Vagina (tissue), 2 donors: ENCODE measurements at regions not wholly inside any gene's neighbourhood (a gene's known extent, or its start where the extent isn't known, plus 50 kb on each side); places are given as distances from the start of the nearest gene placed in this dataset.

ENCODE experiments used
- CTCF ChIP-seq, 3 experiments: fragments of 450-650 bp in 2 of 3; fragments of 200-600 bp in 1 of 3; sonication (generic) in 1 of 3; IDR thresholded peaks; one replicate each; pipeline ENCODE4 v1.5.1; 2017 to 2019; ENCODE audit warnings: antibody characterized with exemption in 3 of 3, mild to moderate bottlenecking in 2 of 3, moderate library complexity in 2 of 3
- POLR2AphosphoS5 ChIP-seq, 2 donors: sonication (generic); formaldehyde crosslinking; IDR thresholded peaks; one replicate each; pipeline ENCODE4 v1.9.0; 2017; ENCODE audit warnings: antibody characterized with exemption in 2 of 2, mild to moderate bottlenecking in 2 of 2, low read depth in 1 of 2; ENCODE audit not compliant: insufficient read depth in 1 of 2

- no peak for TF ChIP-seq CTCF (IDR thresholded peaks at IDR 0.05)
- no peak for TF ChIP-seq POLR2AphosphoS5 (IDR thresholded peaks at IDR 0.05; ENCODE audit: insufficient read depth in 1 of 2, low read depth in 1 of 2)
These were observed 548.6 kb downstream of the ARL4A start for GRCh38 chr7:13236026-13236425.
